ENCODE measurements at regions not wholly inside any gene's neighbourhood (a gene's known extent, or its start where the extent isn't known, plus 50 kb on each side); places are given as distances from the start of the nearest gene placed in this dataset.

DNA sequence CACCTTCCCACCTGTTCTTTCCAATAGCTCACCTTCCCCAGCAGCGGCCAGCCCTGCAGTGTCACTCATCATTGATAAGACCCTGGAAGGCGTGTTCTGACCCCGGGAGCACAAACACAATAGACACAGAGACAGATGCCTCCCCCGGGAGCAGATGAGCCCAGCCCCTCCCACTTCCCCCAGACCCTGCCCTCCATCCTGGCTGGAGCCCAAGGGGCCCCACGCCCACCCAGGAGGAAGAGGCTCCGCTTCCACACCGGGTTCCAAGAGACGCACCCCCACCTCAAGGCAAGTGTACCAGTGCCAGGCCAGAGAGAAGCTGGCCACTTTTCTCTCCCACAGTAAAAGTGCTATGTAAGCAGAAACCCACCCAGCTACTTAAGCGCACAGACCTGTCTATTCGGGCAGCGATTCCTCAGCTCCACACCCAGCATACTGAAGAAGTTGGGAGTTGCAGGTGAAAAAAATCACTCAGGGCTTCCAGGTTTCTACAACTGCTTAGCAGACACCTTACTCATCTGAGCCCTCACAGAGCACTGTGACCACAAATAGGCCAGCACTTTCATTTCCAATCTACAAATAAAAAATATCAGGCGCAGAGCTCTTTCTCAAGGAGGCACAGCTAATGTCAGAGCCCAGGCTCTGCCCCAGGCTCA, 93.4 kb upstream of the NXT1 start:
- TF ChIP-seq, protein P1, sequence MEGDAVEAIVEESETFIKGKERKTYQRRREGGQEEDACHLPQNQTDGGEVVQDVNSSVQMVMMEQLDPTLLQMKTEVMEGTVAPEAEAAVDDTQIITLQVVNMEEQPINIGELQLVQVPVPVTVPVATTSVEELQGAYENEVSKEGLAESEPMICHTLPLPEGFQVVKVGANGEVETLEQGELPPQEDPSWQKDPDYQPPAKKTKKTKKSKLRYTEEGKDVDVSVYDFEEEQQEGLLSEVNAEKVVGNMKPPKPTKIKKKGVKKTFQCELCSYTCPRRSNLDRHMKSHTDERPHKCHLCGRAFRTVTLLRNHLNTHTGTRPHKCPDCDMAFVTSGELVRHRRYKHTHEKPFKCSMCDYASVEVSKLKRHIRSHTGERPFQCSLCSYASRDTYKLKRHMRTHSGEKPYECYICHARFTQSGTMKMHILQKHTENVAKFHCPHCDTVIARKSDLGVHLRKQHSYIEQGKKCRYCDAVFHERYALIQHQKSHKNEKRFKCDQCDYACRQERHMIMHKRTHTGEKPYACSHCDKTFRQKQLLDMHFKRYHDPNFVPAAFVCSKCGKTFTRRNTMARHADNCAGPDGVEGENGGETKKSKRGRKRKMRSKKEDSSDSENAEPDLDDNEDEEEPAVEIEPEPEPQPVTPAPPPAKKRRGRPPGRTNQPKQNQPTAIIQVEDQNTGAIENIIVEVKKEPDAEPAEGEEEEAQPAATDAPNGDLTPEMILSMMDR (IDR thresholded peaks at IDR 0.05) = no peak
- ATAC-seq (no peak), DNase-seq (no peak)
- no peak overlapping the region for H3K4me3 ChIP-seq
- H3K27ac ChIP-seq = peak overlapping the region in 1 of 2 donors; percentile 72
- H3K27me3 ChIP-seq = no peaks in the 10 kb centered on the region
- H3K4me1 ChIP-seq = peaks cover 0 to 40% of the 10 kb centered on the region in 2 donors
- intact Hi-C loops (cut with DNase I) = no loop called here
- H3K36me3 ChIP-seq = no peaks in the 10 kb centered on the region
- no peaks in the 10 kb centered on the region for H3K9me3 ChIP-seq

DNA sequence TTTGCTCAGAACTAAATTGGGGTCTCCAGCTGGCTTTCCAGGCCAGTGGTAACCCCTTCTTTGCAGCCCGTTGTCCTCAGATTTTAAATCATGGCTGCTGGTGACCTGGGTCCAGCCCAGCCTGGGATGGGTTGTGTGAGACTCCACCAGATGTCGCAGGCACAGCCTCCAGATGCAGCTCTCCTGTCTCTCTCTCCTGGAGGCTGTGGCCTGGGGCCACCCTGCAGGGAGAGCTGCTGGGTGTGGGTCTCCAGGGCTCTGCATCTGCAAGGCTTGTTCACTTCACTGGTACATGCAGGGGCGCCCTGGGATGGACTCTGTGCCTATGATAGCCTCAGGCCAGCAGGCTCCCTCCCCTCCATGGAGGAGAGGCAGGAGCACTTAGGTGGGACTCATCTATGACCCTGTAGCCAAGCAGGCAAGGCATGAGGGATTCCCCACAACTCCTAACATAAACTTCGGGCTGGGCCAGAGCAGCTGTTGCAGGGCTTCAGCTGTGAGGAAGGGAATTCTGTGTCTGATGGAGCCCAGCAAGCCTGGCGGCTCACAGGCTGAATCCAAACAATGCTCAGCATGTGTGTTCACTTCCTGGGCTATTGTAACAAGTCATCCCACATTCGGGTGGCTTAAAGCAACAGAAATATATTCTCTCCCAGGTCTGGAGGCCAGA, 94.7 kb upstream of the NXT1 start:
- intact Hi-C loops (cut with DNase I) = no loop called here
- Histone ChIP-seq H3K27ac (no peak overlapping the region), H3K4me1 (peaks cover 0 to 40% of the 10 kb centered on the region in 2 donors), H3K27me3 (no peaks in the 10 kb centered on the region), H3K36me3 (no peaks in the 10 kb centered on the region), H3K4me3 (no peak overlapping the region), H3K9me3 (no peaks in the 10 kb centered on the region)
- TF ChIP-seq, protein P1 (IDR thresholded peaks at IDR 0.05) = no peak
- DNase-seq (peak in 1 of 4 donors; percentile 44), ATAC-seq (no peak)

DNA sequence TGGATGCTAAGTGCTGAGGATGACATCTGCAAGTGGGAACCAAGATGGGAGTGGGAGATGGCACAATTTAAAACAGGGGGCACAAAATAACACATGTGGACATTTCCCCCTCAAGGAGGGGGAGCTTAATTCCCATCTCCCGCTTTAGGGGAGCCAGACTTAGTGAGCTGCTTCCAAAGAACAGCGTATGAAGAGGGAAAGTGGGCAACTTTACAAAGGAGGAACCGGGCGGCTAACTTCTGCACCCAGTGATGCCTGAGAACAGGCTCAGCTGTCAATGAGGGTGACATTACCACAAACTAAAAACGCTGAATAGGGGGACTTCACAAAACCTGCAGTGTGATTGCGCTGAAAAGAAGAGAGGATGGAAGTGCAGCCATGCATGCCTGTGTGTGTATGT, 95.5 kb upstream of the NXT1 start:
- intact Hi-C loops (cut with DNase I) = no loop called here
- Histone ChIP-seq H3K36me3 (no peaks in the 10 kb centered on the region), H3K4me1 (peaks cover 0 to 40% of the 10 kb centered on the region in 2 donors), H3K9me3 (no peaks in the 10 kb centered on the region), H3K27ac (no peak overlapping the region), H3K27me3 (no peaks in the 10 kb centered on the region), H3K4me3 (no peak overlapping the region)
- ATAC-seq (no peak), DNase-seq (no peak)
- TF ChIP-seq, protein P1 (IDR thresholded peaks at IDR 0.05) = no peak

DNA sequence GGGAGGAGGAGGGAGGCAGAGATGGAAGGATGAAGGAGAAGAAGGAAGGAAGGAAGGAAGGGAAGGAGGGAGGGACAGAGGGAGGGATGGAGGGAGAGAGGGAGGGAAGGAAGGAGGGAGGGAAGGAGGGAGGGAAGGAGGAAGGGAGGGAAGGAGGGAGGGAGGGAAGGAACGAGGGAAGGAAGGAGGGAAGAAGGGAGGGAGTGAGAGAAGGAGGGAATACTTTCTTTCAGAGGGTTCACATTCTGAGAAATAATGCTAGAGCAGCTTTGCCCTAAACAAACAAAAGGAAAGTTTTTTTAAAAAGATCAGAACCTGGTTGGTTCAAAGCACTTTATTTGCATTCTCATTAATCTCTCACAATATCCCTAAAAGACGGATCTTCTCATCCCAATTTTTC, 96.1 kb upstream of the NXT1 start:
- ATAC-seq (no peak), DNase-seq (no peak)
- intact Hi-C loops (cut with DNase I) = no loop called here
- H3K9me3 ChIP-seq = no peaks in the 10 kb centered on the region
- TF ChIP-seq, protein P1 (IDR thresholded peaks at IDR 0.05) = no peak
- H3K36me3 ChIP-seq = no peaks in the 10 kb centered on the region
- H3K4me1 ChIP-seq = peaks cover 0 to 40% of the 10 kb centered on the region in 2 donors
- H3K27ac ChIP-seq = no peak overlapping the region
- H3K27me3 ChIP-seq = no peaks in the 10 kb centered on the region
- no peak overlapping the region for H3K4me3 ChIP-seq

DNA sequence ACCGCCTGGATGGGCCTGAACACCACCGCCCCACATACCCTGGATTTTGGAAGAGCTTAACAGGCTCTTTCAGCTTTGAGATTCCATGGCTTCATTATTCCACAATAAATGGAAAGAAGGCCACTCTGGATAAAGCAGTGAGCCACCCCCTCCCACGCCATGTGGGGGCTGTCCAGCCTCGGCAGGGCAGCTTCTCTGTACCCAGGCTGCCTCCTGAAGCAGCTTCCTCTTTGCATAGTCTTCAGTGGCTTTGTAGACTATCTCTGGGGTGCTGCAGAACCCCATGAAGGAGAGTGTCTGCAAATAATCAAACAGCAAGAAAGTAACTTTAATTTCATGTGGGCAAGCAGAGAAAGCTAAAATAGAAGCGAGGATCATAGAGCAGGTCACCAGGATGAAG, 96.6 kb upstream of the NXT1 start:
- Histone ChIP-seq H3K27me3 (no peaks in the 10 kb centered on the region), H3K4me1 (peaks cover 0 to 36% of the 10 kb centered on the region in 2 donors), H3K9me3 (no peaks in the 10 kb centered on the region), H3K27ac (no peak overlapping the region), H3K36me3 (no peaks in the 10 kb centered on the region), H3K4me3 (no peak overlapping the region)
- DNase-seq = no peak
- TF ChIP-seq, protein P1 (IDR thresholded peaks at IDR 0.05) = no peak
- intact Hi-C loops (cut with DNase I) = no loop called here
- ATAC-seq = no peak
